A549 (cell line): ENCODE measurements at regions not wholly inside any gene's neighbourhood (a gene's known extent, or its start where the extent isn't known, plus 50 kb on each side); places are given as distances from the start of the nearest gene placed in this dataset.

Source experiments
- ATAC-seq, 2 experiments: fragments of 200-7000 bp in 1 of 2; fragments of >200 bp in 1 of 2; cut with Nextera tagmentation in 1 of 2; cut with Tn5 transposase in 1 of 2; 3 replicates each; pipeline versions ENCODE4 v1.8.0 to v1.9.1; 2018 to 2020; ENCODE audit warnings: mild to moderate bottlenecking in 1 of 2, moderate library complexity in 1 of 2
- CTCF ChIA-PET: fragments of 300-600 bp; sonication (Branson Sonifier 250); formaldehyde crosslinking; extraction: SDS; loops from one replicate; lab custom pipeline; 2021; ENCODE audit warnings: antibody characterized with exemption, inconsistent platforms; lab: Yijun Ruan, JAX
- POLR2A ChIA-PET: fragments of 350-600 bp; formaldehyde crosslinking; extraction: SDS; loops from one replicate; lab custom pipeline; 2021; ENCODE audit warnings: antibody characterized with exemption, inconsistent platforms; lab: Yijun Ruan, JAX
- DNase-seq, 2 experiments: peaks; one replicate each; pipeline versions ENCODE4 v3.0.0 to v3.0.0-alpha.2; 2011 to 2016; ENCODE audit warnings: low read depth in 1 of 2, low spot score in 1 of 2
- FAIRE-seq: peaks from 2 replicates; lab custom pipeline; 2011; peaks lifted over from hg19 to GRCh38; lab: Jason Lieb, UNC
- H3K27ac ChIP-seq, 2 experiments: fragments of >200 bp; sonication (Bioruptor Twin); formaldehyde crosslinking; 3 replicates each; pipeline ENCODE4 v1.5.1; 2016 to 2017
- H3K4me1 ChIP-seq: fragments of >200 bp; sonication (Bioruptor Twin); formaldehyde crosslinking; 3 replicates; pipeline ENCODE4 v1.6.1; 2016
- H3K4me2 ChIP-seq: fragments of >200 bp; sonication (Bioruptor Twin); formaldehyde crosslinking; 3 replicates; pipeline ENCODE4 v1.6.1; 2016
- H3K4me3 ChIP-seq: fragments of >200 bp; sonication (Bioruptor Twin); formaldehyde crosslinking; 3 replicates; pipeline ENCODE4 v1.5.1; 2016
- H3K9me3 ChIP-seq: fragments of >200 bp; sonication (Bioruptor Twin); formaldehyde crosslinking; 3 replicates; pipeline ENCODE4 v1.6.1; 2016
- ATOH8 ChIP-seq: fragments of 250-450 bp; sonication (Bioruptor Pico); IDR thresholded peaks from 2 replicates; pipeline ENCODE4 v1.5.0; 2020; ENCODE audit warnings: low read depth, mild to moderate bottlenecking, moderate library complexity
- CBX2 ChIP-seq: fragments of 200-600 bp; sonication (generic); IDR thresholded peaks from 2 replicates; pipeline ENCODE4 v1.6.1; 2016; ENCODE audit warnings: low read depth, mild to moderate bottlenecking, borderline replicate concordance
- CEBPB ChIP-seq, 2 experiments: fragments of >200 bp in 1 of 2; sonication (Bioruptor Twin) in 1 of 2; formaldehyde crosslinking in 1 of 2; IDR thresholded peaks; 2 replicates each; pipeline ENCODE4 v1.6.1; 2012 to 2016
- CHD2 ChIP-seq: fragments of 150-350 bp; IDR thresholded peaks from 2 replicates; pipeline ENCODE4 v1.6.1; 2014; ENCODE audit warnings: low read length; ENCODE audit not compliant: partially characterized antibody
- CHD4 ChIP-seq: fragments of 200-600 bp; sonication (generic); IDR thresholded peaks from 2 replicates; pipeline ENCODE4 v1.6.1; 2016; ENCODE audit warnings: antibody characterized with exemption, mild to moderate bottlenecking, borderline replicate concordance
- EHMT2 ChIP-seq: fragments of 200-600 bp; sonication (generic); IDR thresholded peaks from 2 replicates; pipeline ENCODE4 v1.6.1; 2016; ENCODE audit warnings: antibody characterized with exemption, low read depth, mild to moderate bottlenecking, moderate library complexity
- EP300 ChIP-seq, 2 experiments: fragments of >200 bp; sonication (Bioruptor Twin); formaldehyde crosslinking; IDR thresholded peaks; 2 replicates in 1 of 2; 3 replicates in 1 of 2; pipeline ENCODE4 v1.6.1; 2016 to 2017
- FOSL2 ChIP-seq, 2 experiments: fragments of 450-650 bp in 1 of 2; fragments of >200 bp in 1 of 2; sonication (Bioruptor Twin) in 1 of 2; formaldehyde crosslinking; IDR thresholded peaks; 2 replicates each; pipeline versions ENCODE4 v1.5.0 to v1.6.1; 2016 to 2020; ENCODE audit warnings: mild to moderate bottlenecking in 1 of 2, moderate library complexity in 1 of 2
- FOXS1 ChIP-seq: fragments of 250-450 bp; sonication (Bioruptor Pico); IDR thresholded peaks from 2 replicates; pipeline ENCODE4 v1.5.0; 2020; ENCODE audit warnings: mild to moderate bottlenecking, moderate library complexity
- GATA3 ChIP-seq: IDR thresholded peaks from 2 replicates; pipeline ENCODE4 v1.6.1; 2012; ENCODE audit warnings: borderline replicate concordance
- HEYL ChIP-seq: fragments of 250-450 bp; sonication (Bioruptor Pico); IDR thresholded peaks from 2 replicates; pipeline ENCODE4 v1.8.0; 2021; ENCODE audit warnings: mild to moderate bottlenecking, moderate library complexity
- HOXA7 ChIP-seq: fragments of 250-450 bp; sonication (Bioruptor Pico); IDR thresholded peaks from 2 replicates; pipeline ENCODE4 v1.5.0; 2020; ENCODE audit warnings: mild to moderate bottlenecking, moderate library complexity
- HOXB5 ChIP-seq: fragments of 250-450 bp; sonication (Bioruptor Pico); IDR thresholded peaks from 2 replicates; pipeline ENCODE4 v1.5.0; 2020; ENCODE audit warnings: mild to moderate bottlenecking, moderate library complexity
- JUN ChIP-seq, 2 experiments: fragments of >200 bp; sonication (Bioruptor Twin); formaldehyde crosslinking; IDR thresholded peaks; 2 replicates in 1 of 2; 3 replicates in 1 of 2; pipeline ENCODE4 v1.6.1; 2016 to 2017
- JUNB ChIP-seq: fragments of >200 bp; sonication (Bioruptor Twin); formaldehyde crosslinking; IDR thresholded peaks from 2 replicates; pipeline ENCODE4 v1.6.1; 2016
- KDM5A ChIP-seq: fragments of 200-600 bp; sonication (generic); IDR thresholded peaks from 2 replicates; pipeline ENCODE4 v1.6.1; 2016; ENCODE audit warnings: antibody characterized with exemption, mild to moderate bottlenecking
- NFE2L2 ChIP-seq: fragments of 150-350 bp; conservative IDR thresholded peaks from 2 replicates; pipeline ENCODE4 v1.6.1; 2014; ENCODE audit warnings: low read length
- NPAS2 ChIP-seq: fragments of 250-450 bp; sonication (Bioruptor Pico); IDR thresholded peaks from 2 replicates; pipeline ENCODE4 v1.8.0; 2022; ENCODE audit warnings: mild to moderate bottlenecking, moderate library complexity, borderline replicate concordance
- POLR2AphosphoS2 ChIP-seq: conservative IDR thresholded peaks from 2 replicates; pipeline ENCODE4 v1.6.1; 2012; ENCODE audit warnings: low read length, improper control_type of control experiment, inconsistent platforms
- RAD21 ChIP-seq, 2 experiments: fragments of >200 bp in 1 of 2; sonication (Bioruptor Twin) in 1 of 2; formaldehyde crosslinking in 1 of 2; IDR thresholded peaks in 1 of 2; conservative IDR thresholded peaks in 1 of 2; 2 replicates in 1 of 2; 3 replicates in 1 of 2; pipeline ENCODE4 v1.6.1; 2012 to 2018; ENCODE audit warnings: inconsistent platforms in 1 of 2
- RARB ChIP-seq: fragments of 250-450 bp; sonication (Bioruptor Pico); IDR thresholded peaks from 2 replicates; pipeline ENCODE4 v1.8.0; 2021; ENCODE audit warnings: mild to moderate bottlenecking, moderate library complexity
- SMC3 ChIP-seq: fragments of >200 bp; sonication (Bioruptor Twin); formaldehyde crosslinking; IDR thresholded peaks from 3 replicates; pipeline ENCODE4 v1.6.1; 2018; ENCODE audit warnings: inconsistent platforms
- TFCP2L1 ChIP-seq: fragments of 250-450 bp; sonication (Bioruptor Pico); IDR thresholded peaks from 2 replicates; pipeline ENCODE4 v1.5.0; 2021; ENCODE audit warnings: mild to moderate bottlenecking
- TP53 ChIP-seq: fragments of 250-450 bp; sonication (Bioruptor Pico); IDR thresholded peaks from 2 replicates; pipeline ENCODE4 v1.5.0; 2021; ENCODE audit warnings: mild to moderate bottlenecking, moderate library complexity
- ZNF302 ChIP-seq: fragments of 250-450 bp; sonication (Bioruptor Pico); IDR thresholded peaks from 2 replicates; pipeline ENCODE4 v1.9.0; 2021; ENCODE audit warnings: inconsistent platforms, mild to moderate bottlenecking, moderate library complexity
- WGBS: methylation state at CpG from one replicate; pipeline ENCODE4 v1.1.6; 2017; ENCODE audit errors: missing lambda C conversion rate; 5-methylcytosine and 5-hydroxymethylcytosine counted together
- TF ChIP-seq, protein P1 (sequence below): IDR thresholded peaks from 2 replicates; pipeline ENCODE4 v1.6.1; 2012
- TF ChIP-seq, protein P2 (sequence below): fragments of 200-600 bp; sonication (generic); IDR thresholded peaks from 2 replicates; pipeline ENCODE4 v1.6.1; 2016; ENCODE audit warnings: antibody characterized with exemption, mild to moderate bottlenecking, moderate library complexity
- TF ChIP-seq, protein P3 (sequence below): fragments of 250-450 bp; sonication (Bioruptor Pico); IDR thresholded peaks from 2 replicates; pipeline ENCODE4 v1.5.0; 2021; ENCODE audit warnings: mild to moderate bottlenecking, moderate library complexity, borderline replicate concordance

- CTCF ChIA-PET, result no interaction called here
- FAIRE-seq (no peak), ATAC-seq (no peak), DNase-seq (no peak)
- Histone ChIP-seq H3K9me3 (no peaks in the 10 kb centered on the region), H3K4me3 (no peak overlapping the region), H3K4me2 (no peak overlapping the region), H3K4me1 (no peaks in the 10 kb centered on the region), H3K27ac (no peak overlapping the region)
- TF ChIP-seq ATOH8 (CRISPR knock-in tag) (no peak), CHD2 (no peak), FOXS1 (CRISPR knock-in tag) (no peak), EHMT2 (no peak), RAD21 (conservative IDR thresholded peaks at IDR 0.05 in 1 of 2, IDR thresholded peaks at IDR 0.05 in 1 of 2) (no peak), CHD4 (no peak), CEBPB (IDR thresholded peaks at IDR 0.05) (no peak), RARB (CRISPR knock-in tag) (no peak), NFE2L2 (no peak), FOSL2 (IDR thresholded peaks at IDR 0.05) (no peak), FOSL2 (CRISPR knock-in tag; IDR thresholded peaks at IDR 0.05) (no peak), NPAS2 (no peak), SMC3 (no peak), CBX2 (no peak), HEYL (no peak), GATA3 (no peak)
- TF ChIP-seq, protein P1, sequence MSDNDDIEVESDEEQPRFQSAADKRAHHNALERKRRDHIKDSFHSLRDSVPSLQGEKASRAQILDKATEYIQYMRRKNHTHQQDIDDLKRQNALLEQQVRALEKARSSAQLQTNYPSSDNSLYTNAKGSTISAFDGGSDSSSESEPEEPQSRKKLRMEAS, result no peak
- POLR2A ChIA-PET, result no interaction called here
Measured at GRCh38 chr4:125811892-125812291, 497.1 kb downstream of the FAT4 start.

DNA sequence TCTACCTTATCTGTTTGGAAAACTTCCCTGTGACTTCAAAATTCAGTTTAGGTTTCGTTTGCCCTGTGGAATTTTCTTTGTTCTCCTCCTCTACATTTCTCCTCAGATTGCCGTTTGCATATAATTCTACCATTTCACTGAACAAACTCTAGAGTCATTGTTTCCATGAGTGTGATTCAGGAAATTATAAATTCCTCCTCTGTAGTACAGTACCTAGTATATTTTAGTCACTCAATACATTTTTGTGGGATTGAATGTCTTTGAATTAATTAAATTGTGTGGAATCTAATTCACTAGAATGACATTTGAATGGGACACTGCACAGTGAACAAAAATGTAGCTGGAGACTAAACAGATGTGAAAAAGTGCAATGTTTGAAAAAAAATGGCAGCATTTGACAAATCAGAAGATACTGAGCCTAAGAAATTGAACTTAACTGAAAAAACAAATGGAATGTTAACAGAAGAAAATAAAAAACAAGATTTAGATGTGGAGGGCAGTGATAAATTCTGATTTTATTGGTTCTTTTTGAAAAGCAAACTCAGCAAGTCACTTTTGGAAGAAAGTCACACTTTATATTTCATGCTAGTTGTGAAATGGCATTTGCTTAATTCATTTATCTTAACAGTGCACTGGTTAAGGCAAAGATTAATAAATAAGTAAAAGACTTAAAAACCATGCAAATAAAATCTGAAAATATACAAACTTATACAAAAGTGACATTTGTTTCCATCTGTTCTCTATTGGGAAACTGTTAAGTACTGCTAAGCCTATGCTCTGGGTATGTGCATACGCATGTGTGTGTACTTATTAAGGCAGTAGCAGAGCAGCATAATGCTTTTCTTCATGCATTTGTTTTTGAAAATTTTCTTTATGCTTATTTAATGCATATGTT lies 512.3 kb downstream of the FAT4 start:
- no peaks in the 10 kb centered on the region for H3K9me3 ChIP-seq
- H3K4me2 ChIP-seq, result no peak overlapping the region
- POLR2A ChIA-PET, result no interaction called here
- DNase-seq (no peak), ATAC-seq (no peak), FAIRE-seq (no peak)
- TF ChIP-seq HOXA7 (CRISPR knock-in tag) (no peak), EP300 (IDR thresholded peaks at IDR 0.05) (no peak), SMC3 (no peak), TP53 (no peak), JUN (IDR thresholded peaks at IDR 0.05) (no peak), ZNF302 (CRISPR knock-in tag) (no peak), NFE2L2 (no peak), POLR2AphosphoS2 (no peak), KDM5A (no peak), JUNB (no peak), ATOH8 (CRISPR knock-in tag) (no peak), HOXB5 (CRISPR knock-in tag) (no peak), TFCP2L1 (CRISPR knock-in tag) (no peak)
- TF ChIP-seq, protein P2, sequence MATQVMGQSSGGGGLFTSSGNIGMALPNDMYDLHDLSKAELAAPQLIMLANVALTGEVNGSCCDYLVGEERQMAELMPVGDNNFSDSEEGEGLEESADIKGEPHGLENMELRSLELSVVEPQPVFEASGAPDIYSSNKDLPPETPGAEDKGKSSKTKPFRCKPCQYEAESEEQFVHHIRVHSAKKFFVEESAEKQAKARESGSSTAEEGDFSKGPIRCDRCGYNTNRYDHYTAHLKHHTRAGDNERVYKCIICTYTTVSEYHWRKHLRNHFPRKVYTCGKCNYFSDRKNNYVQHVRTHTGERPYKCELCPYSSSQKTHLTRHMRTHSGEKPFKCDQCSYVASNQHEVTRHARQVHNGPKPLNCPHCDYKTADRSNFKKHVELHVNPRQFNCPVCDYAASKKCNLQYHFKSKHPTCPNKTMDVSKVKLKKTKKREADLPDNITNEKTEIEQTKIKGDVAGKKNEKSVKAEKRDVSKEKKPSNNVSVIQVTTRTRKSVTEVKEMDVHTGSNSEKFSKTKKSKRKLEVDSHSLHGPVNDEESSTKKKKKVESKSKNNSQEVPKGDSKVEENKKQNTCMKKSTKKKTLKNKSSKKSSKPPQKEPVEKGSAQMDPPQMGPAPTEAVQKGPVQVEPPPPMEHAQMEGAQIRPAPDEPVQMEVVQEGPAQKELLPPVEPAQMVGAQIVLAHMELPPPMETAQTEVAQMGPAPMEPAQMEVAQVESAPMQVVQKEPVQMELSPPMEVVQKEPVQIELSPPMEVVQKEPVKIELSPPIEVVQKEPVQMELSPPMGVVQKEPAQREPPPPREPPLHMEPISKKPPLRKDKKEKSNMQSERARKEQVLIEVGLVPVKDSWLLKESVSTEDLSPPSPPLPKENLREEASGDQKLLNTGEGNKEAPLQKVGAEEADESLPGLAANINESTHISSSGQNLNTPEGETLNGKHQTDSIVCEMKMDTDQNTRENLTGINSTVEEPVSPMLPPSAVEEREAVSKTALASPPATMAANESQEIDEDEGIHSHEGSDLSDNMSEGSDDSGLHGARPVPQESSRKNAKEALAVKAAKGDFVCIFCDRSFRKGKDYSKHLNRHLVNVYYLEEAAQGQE, result no peak
- TF ChIP-seq, protein P3, sequence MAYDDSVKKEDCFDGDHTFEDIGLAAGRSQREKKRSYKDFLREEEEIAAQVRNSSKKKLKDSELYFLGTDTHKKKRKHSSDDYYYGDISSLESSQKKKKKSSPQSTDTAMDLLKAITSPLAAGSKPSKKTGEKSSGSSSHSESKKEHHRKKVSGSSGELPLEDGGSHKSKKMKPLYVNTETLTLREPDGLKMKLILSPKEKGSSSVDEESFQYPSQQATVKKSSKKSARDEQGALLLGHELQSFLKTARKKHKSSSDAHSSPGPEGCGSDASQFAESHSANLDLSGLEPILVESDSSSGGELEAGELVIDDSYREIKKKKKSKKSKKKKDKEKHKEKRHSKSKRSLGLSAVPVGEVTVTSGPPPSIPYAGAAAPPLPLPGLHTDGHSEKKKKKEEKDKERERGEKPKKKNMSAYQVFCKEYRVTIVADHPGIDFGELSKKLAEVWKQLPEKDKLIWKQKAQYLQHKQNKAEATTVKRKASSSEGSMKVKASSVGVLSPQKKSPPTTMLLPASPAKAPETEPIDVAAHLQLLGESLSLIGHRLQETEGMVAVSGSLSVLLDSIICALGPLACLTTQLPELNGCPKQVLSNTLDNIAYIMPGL (CRISPR knock-in tag), result no peak
- no peak overlapping the region for H3K4me3 ChIP-seq
- H3K27ac ChIP-seq, result no peak overlapping the region
- CTCF ChIA-PET, result no interaction called here
- 34% methylated on average over 3 of the region's 3 CpGs for WGBS
- no peaks in the 10 kb centered on the region for H3K4me1 ChIP-seq
